Pancreas (tissue), 10 donors: ENCODE measurements at regions not wholly inside any gene's neighbourhood (a gene's known extent, or its start where the extent isn't known, plus 50 kb on each side); places are given as distances from the start of the nearest gene placed in this dataset.
A peak's percentile ranks its signal among the peaks of the same experiment; 100 is the strongest.

Source experiments
- ATAC-seq, 4 donors: fragments of 200-7000 bp; cut with Tn5 transposase; one replicate each; pipeline versions ENCODE4 v1.8.0 to v1.9.1; 2020; ENCODE audit warnings: mild to moderate bottlenecking in 4 of 4, moderate library complexity in 4 of 4
- DNase-seq, 6 donors: peaks; one replicate each; pipeline ENCODE4 v3.0.0-alpha.2; 2020
- FAIRE-seq: peaks from 2 replicates; lab custom pipeline; 2012; peaks lifted over from hg19 to GRCh38; lab: Jason Lieb, UNC
- H3K27ac ChIP-seq, 4 donors: fragments of 200-600 bp; sonication (generic); 1 replicate in 3 of 4; 2 replicates in 1 of 4; pipeline versions ENCODE4 v1.5.0 to v1.8.0; 2020
- H3K27me3 ChIP-seq, 4 donors: fragments of 200-600 bp; one replicate each; pipeline ENCODE4 v1.8.0; 2021
- H3K36me3 ChIP-seq, 3 donors: fragments of 200-600 bp; sonication (generic) in 1 of 3; one replicate each; pipeline versions ENCODE4 v1.5.0 to v1.8.0; 2020 to 2021
- H3K4me1 ChIP-seq, 3 donors: fragments of 200-600 bp; one replicate each; pipeline ENCODE4 v1.8.0; 2021
- H3K4me3 ChIP-seq, 4 donors: fragments of 200-600 bp; sonication (generic) in 2 of 4; one replicate each; pipeline versions ENCODE4 v1.5.0 to v1.8.0; 2020 to 2021
- H3K9me3 ChIP-seq, 4 donors: fragments of 200-600 bp; one replicate each; pipeline ENCODE4 v1.8.0; 2021
- WGBS, 2 donors: extraction: QIAGEN DNeasy Blood & Tissue Kit; methylation state at CpG; one replicate each; pipeline ENCODE4 v1.1.7; 2013; 5-methylcytosine and 5-hydroxymethylcytosine counted together
- intact Hi-C, 3 donors: fragments of 100-400 bp; cut with DNase I; formaldehyde crosslinking; loops; one replicate each; pipeline versions ENCODE4 v1.11.1 to v1.14.2; 2022
- TF ChIP-seq, protein P1 (sequence below), 4 donors: fragments of 200-600 bp; sonication (generic) in 3 of 4; IDR thresholded peaks; one replicate each; pipeline versions ENCODE4 v1.5.0 to v1.8.0; 2021; ENCODE audit warnings: antibody characterized with exemption in 4 of 4
- donor health status: healthy with polysubstance abuse.
- donor health status: DM: no; HTN: no; CAD: no; lungs with moderate emphysema.
- donor health status: DM: no; HTN: no; CAD: no.
- donor health status: control.
- donor health status: control.
- donor health status: Bipolar disorder and iron deficiency.
- donor health status: DM: yes; HTN: yes; CAD: no.
- donor health status: DM: no; HTN: no; CAD: no.
- donor health status: DM: no; HTN: no; CAD: no.
- donor health status: DM: yes; HTN: yes; CAD: no.

DNA sequence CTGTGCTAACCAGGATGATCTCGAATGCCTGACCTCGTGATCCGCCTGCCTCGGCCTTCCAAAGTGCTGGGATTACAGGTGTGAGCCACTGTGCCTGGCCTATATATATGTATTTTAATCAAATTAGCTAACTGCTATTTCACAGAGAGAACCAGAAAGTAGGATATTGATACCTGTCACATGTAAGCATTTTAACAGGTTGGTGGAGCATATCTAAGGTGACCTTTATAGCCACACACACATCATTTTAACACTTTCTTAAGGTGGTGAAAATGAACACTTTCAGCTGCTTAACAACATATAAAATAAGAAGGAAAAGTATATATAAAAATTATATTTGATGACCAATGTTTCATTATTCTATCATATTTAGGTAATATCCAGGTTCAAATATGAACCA, 57.0 kb upstream of the ATF7IP start:
- Histone ChIP-seq H3K27me3 (no peaks in the 10 kb centered on the region), H3K9me3 (no peaks in the 10 kb centered on the region), H3K27ac (no peak overlapping the region), H3K36me3 (no peaks in the 10 kb centered on the region), H3K4me1 (no peaks in the 10 kb centered on the region), H3K4me3 (no peak overlapping the region)
- TF ChIP-seq, protein P1, sequence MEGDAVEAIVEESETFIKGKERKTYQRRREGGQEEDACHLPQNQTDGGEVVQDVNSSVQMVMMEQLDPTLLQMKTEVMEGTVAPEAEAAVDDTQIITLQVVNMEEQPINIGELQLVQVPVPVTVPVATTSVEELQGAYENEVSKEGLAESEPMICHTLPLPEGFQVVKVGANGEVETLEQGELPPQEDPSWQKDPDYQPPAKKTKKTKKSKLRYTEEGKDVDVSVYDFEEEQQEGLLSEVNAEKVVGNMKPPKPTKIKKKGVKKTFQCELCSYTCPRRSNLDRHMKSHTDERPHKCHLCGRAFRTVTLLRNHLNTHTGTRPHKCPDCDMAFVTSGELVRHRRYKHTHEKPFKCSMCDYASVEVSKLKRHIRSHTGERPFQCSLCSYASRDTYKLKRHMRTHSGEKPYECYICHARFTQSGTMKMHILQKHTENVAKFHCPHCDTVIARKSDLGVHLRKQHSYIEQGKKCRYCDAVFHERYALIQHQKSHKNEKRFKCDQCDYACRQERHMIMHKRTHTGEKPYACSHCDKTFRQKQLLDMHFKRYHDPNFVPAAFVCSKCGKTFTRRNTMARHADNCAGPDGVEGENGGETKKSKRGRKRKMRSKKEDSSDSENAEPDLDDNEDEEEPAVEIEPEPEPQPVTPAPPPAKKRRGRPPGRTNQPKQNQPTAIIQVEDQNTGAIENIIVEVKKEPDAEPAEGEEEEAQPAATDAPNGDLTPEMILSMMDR (IDR thresholded peaks at IDR 0.05) = no peak
- 91 to 93% methylated on average over 4 of the region's 4 CpGs for WGBS, 2 donors
- no peak for FAIRE-seq
- intact Hi-C loops = no loop called here
- no peak for DNase-seq
- ATAC-seq = no peak

DNA sequence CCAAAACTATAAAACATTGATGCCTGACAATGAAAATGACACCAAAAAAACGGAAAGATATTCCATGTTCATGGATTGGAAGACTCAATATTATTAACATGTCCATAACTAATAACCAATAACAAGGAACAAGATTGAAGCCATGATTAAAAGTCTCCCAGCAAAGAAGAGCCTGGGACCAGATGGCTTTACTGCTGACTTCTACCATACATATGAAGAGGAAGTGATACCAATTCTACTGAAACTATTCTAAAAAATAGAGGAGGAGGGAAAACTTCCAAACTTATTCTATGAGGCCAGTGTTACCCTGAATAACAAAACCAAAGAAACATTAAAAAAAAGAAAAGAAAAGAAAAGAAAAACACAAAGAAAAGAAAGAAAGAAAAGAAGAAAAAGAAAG, 54.6 kb upstream of the ATF7IP start:
- Histone ChIP-seq H3K4me1 (no peaks in the 10 kb centered on the region), H3K4me3 (no peak overlapping the region), H3K27me3 (no peaks in the 10 kb centered on the region), H3K9me3 (no peaks in the 10 kb centered on the region), H3K27ac (no peak overlapping the region), H3K36me3 (no peaks in the 10 kb centered on the region)
- TF ChIP-seq, protein P1 (IDR thresholded peaks at IDR 0.05) = no peak
- DNase-seq (no peak), FAIRE-seq (no peak), ATAC-seq (no peak)
- 47 to 68% methylated on average over 1 of the region's 1 CpG for WGBS, 2 donors
- intact Hi-C loops = no loop called here

DNA sequence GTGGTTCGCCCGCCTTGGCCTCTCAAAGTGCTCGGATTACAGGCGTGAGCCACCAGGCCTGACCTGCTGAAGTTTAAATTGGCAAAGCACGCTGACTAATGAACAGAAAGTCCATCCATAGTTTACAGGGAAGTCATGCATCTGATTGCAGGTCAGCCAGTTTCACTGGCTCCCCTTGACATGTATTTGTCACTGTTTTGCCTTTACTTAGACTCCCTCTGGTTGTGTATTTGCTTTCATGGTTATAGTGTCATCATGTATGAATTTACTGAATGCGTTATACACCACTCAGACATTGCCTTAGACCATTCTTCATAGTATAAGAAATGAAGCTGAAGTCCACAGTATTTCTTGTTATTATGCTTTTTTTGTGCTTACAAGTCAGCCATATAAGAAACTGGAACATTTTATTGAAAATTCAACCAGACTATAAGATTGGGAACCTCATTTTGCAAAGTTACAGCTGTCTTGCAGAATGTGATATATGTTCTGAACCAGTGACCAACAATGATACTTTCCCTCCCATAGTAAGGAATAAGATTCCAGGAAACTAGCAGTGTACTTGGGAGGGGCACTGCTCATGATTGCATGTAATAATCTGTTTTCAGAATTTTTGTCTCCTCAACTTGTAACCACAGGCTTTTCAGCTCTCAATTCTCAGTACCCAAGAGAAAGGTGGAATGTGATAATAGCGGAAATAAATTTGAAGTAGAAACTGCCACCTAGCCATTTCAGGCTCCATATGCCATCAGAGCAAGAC, 51.9 kb upstream of the ATF7IP start:
- Histone ChIP-seq H3K27me3 (no peaks in the 10 kb centered on the region), H3K27ac (no peak overlapping the region), H3K36me3 (no peaks in the 10 kb centered on the region), H3K4me1 (no peaks in the 10 kb centered on the region), H3K9me3 (no peaks in the 10 kb centered on the region), H3K4me3 (no peak overlapping the region)
- WGBS, 2 donors = 91 to 95% methylated on average over 7 of the region's 7 CpGs
- intact Hi-C loops = no loop called here
- no peak for ATAC-seq
- FAIRE-seq = no peak
- TF ChIP-seq, protein P1 (IDR thresholded peaks at IDR 0.05) = no peak
- DNase-seq = no peak

GRCh38 chr12:14314801-14315200, 50.7 kb upstream of the ATF7IP start:
- FAIRE-seq (no peak), ATAC-seq (peak in 1 of 4 donors; percentile 42)

GRCh38 chr12:14315501-14315900, 50.0 kb upstream of the ATF7IP start:
- no peaks in the 10 kb centered on the region for H3K36me3 ChIP-seq
- no peaks in the 10 kb centered on the region for H3K27me3 ChIP-seq
- no peaks in the 10 kb centered on the region for H3K9me3 ChIP-seq
- TF ChIP-seq, protein P1 (IDR thresholded peaks at IDR 0.05) = no peak
- no peak overlapping the region for H3K4me3 ChIP-seq
- no peak for ATAC-seq
- intact Hi-C loops = no loop called here
- no peak for DNase-seq
- no peak for FAIRE-seq
- no peak overlapping the region for H3K27ac ChIP-seq
- H3K4me1 ChIP-seq = no peaks in the 10 kb centered on the region

More at GRCh38 chr12:14314801-14315200, 50.7 kb upstream of the ATF7IP start:
- peak in 1 of 6 donors; percentile 15 for DNase-seq
- H3K27me3 ChIP-seq = no peaks in the 10 kb centered on the region
- no peaks in the 10 kb centered on the region for H3K36me3 ChIP-seq
- intact Hi-C loops = no loop called here
- H3K27ac ChIP-seq = no peak overlapping the region
- H3K4me3 ChIP-seq = no peak overlapping the region
- 88 to 89% methylated on average over 6 of the region's 6 CpGs for WGBS, 2 donors
- TF ChIP-seq, protein P1 (IDR thresholded peaks at IDR 0.05) = no peak
- H3K9me3 ChIP-seq = no peaks in the 10 kb centered on the region
- H3K4me1 ChIP-seq = no peaks in the 10 kb centered on the region
